ENCODE measurements at regions not wholly inside any gene's neighbourhood (a gene's known extent, or its start where the extent isn't known, plus 50 kb on each side); places are given as distances from the start of the nearest gene placed in this dataset.

- DNase-seq (ENCODE audit: low spot score) = no peak
- TF ChIP-seq CTCF (IDR thresholded peaks at IDR 0.05; ENCODE audit: extremely low read depth, insufficient read depth, missing control alignments) = no peak
- in situ Hi-C loops (cut with MboI; ENCODE audit: low pct_unique_long_range_greater_than_20kb, low sequenced_read_pairs, unreplicated experiment) = loop anchor here (25.0 kb wide), 1 partner anchor 605 kb away; the partner anchor contains the start of gene TAS2R40
Observed at GRCh38 chr7:142607351-142607750, 141.9 kb upstream of the PRSS1 start.

GRCh38 chr7:142606081-142606480, 143.2 kb upstream of the PRSS1 start:
- no peak for TF ChIP-seq CTCF (IDR thresholded peaks at IDR 0.05; ENCODE audit: extremely low read depth, insufficient read depth, missing control alignments)
- in situ Hi-C loops (cut with MboI; ENCODE audit: low pct_unique_long_range_greater_than_20kb, low sequenced_read_pairs, unreplicated experiment) = loop anchor here (25.0 kb wide), 1 partner anchor 606 kb away; the partner anchor contains the start of gene TAS2R40
- no peak for DNase-seq (ENCODE audit: low spot score)

DNA sequence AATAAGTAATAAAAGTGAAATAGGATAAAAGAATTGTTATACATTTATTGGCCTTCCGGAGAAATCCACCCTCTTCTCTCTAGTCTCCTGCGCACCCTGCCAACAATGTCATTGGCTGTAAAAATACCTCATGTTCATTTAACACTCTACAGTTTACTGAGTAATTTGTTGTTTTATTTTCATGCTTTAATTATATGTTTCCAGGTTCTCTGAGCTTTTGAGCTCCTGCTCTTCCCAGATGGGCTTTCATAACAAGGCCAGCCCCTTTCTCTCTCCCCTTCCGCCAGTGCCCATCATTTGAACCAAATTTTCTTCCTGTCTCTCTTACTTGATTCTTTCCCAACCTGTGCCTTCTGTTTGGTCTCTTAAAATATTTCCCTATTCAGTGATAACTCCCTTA, 144.6 kb upstream of the PRSS1 start:
- no peak for DNase-seq (ENCODE audit: low spot score)
- in situ Hi-C loops (cut with MboI; ENCODE audit: low pct_unique_long_range_greater_than_20kb, low sequenced_read_pairs, unreplicated experiment) = loop anchor here (25.0 kb wide), 1 partner anchor 608 kb away; the partner anchor contains the start of gene TAS2R40
- no peak for TF ChIP-seq CTCF (IDR thresholded peaks at IDR 0.05; ENCODE audit: extremely low read depth, insufficient read depth, missing control alignments)

DNA sequence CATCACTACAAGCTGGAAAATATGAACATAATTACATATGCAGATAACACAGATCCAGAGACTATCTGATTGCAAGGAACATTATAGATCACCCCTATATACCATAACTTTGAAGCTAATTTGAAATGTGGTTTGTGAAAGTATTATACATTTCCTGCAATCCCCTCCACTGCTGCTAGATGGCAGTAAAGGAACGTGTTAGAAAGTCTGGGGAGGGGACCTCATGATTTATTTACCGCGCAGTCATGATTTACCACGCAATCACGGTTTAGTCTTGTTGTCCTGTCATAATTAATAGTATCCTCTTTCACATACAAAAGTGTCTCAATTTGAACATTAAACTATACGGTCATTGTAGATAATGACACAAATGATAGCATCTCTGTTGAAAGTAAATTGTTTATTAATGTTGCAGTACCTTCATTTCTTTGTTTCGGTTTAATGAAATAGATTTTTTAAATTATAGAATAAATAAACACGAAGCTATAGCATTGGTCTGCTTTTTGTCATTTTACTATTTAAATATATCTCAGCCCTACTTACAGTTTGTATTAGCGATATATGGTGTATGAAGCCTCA, 145.3 kb upstream of the PRSS1 start:
- peak; percentile 59 for DNase-seq (ENCODE audit: low spot score)
- peak; percentile 85 for TF ChIP-seq CTCF (IDR thresholded peaks at IDR 0.05; ENCODE audit: extremely low read depth, insufficient read depth, missing control alignments)
- in situ Hi-C loops (cut with MboI; ENCODE audit: low pct_unique_long_range_greater_than_20kb, low sequenced_read_pairs, unreplicated experiment) = loop anchor here (25.0 kb wide), 1 partner anchor 608 kb away; the partner anchor contains the start of gene TAS2R40

- TF ChIP-seq CTCF (IDR thresholded peaks at IDR 0.05; ENCODE audit: extremely low read depth, insufficient read depth, missing control alignments) = no peak
- no peak for DNase-seq (ENCODE audit: low spot score)
- in situ Hi-C loops (cut with MboI; ENCODE audit: low pct_unique_long_range_greater_than_20kb, low sequenced_read_pairs, unreplicated experiment) = loop anchor here (25.0 kb wide), 1 partner anchor 610 kb away; the partner anchor contains the start of gene TAS2R40
Observed at GRCh38 chr7:142602756-142603155, 146.5 kb upstream of the PRSS1 start.

- in situ Hi-C loops (cut with MboI; ENCODE audit: low pct_unique_long_range_greater_than_20kb, low sequenced_read_pairs, unreplicated experiment) = loop anchor here (25.0 kb wide), 1 partner anchor 610 kb away; the partner anchor contains the start of gene TAS2R40
- no peak for DNase-seq (ENCODE audit: low spot score)
- no peak for TF ChIP-seq CTCF (IDR thresholded peaks at IDR 0.05; ENCODE audit: extremely low read depth, insufficient read depth, missing control alignments)
Observed at GRCh38 chr7:142602183-142602582, 147.1 kb upstream of the PRSS1 start.
